H4 (cell line): ENCODE measurements at regions not wholly inside any gene's neighbourhood (a gene's known extent, or its start where the extent isn't known, plus 50 kb on each side); places are given as distances from the start of the nearest gene placed in this dataset.
A peak's percentile ranks its signal among the peaks of the same experiment; 100 is the strongest.

Experiments
- DNase-seq: peaks from one replicate; pipeline ENCODE4 v3.0.0-alpha.2; 2015; ENCODE audit warnings: low spot score

GRCh38 chr3:134427400-134428111 is 53.3 kb upstream of the AMOTL2 start:
- peak; percentile 91 for DNase-seq

- DNase-seq: peak; percentile 23
Measured at GRCh38 chr3:134426660-134427181, 52.5 kb upstream of the AMOTL2 start.

GRCh38 chr3:134425943-134426342 is 51.7 kb upstream of the AMOTL2 start:
- no peak for DNase-seq
